ENCODE measurements at regions not wholly inside any gene's neighbourhood (a gene's known extent, or its start where the extent isn't known, plus 50 kb on each side); places are given as distances from the start of the nearest gene placed in this dataset.

- intact Hi-C loops (cut with micrococcal nuclease; ENCODE audit: unreplicated experiment): no loop called here
- Histone ChIP-seq H3K9me3 (ENCODE audit: control insufficient read depth, insufficient read depth, low read depth, low read length) (no peaks in the 10 kb centered on the region), H3K27ac (ENCODE audit: low read length) (no peak overlapping the region), H3K4me3 (ENCODE audit: low read depth in 2 of 2, low read length in 2 of 2) (no peak overlapping the region), H3K27me3 (ENCODE audit: control insufficient read depth, insufficient read depth, low read length) (no peaks in the 10 kb centered on the region), H3K36me3 (ENCODE audit: control insufficient read depth, insufficient read depth, low read length) (no peaks in the 10 kb centered on the region), H3K4me1 (ENCODE audit: control insufficient read depth, insufficient read depth, low read length) (no peaks in the 10 kb centered on the region)
- TF ChIP-seq POLR2AphosphoS5 (IDR thresholded peaks at IDR 0.05; ENCODE audit: low read depth, low read length): no peak
- TF ChIP-seq CTCF (IDR thresholded peaks at IDR 0.05): no peak
- no peak for TF ChIP-seq TCF7L2 (IDR thresholded peaks at IDR 0.05; ENCODE audit: low read depth, low read length)
- TF ChIP-seq, protein P1, sequence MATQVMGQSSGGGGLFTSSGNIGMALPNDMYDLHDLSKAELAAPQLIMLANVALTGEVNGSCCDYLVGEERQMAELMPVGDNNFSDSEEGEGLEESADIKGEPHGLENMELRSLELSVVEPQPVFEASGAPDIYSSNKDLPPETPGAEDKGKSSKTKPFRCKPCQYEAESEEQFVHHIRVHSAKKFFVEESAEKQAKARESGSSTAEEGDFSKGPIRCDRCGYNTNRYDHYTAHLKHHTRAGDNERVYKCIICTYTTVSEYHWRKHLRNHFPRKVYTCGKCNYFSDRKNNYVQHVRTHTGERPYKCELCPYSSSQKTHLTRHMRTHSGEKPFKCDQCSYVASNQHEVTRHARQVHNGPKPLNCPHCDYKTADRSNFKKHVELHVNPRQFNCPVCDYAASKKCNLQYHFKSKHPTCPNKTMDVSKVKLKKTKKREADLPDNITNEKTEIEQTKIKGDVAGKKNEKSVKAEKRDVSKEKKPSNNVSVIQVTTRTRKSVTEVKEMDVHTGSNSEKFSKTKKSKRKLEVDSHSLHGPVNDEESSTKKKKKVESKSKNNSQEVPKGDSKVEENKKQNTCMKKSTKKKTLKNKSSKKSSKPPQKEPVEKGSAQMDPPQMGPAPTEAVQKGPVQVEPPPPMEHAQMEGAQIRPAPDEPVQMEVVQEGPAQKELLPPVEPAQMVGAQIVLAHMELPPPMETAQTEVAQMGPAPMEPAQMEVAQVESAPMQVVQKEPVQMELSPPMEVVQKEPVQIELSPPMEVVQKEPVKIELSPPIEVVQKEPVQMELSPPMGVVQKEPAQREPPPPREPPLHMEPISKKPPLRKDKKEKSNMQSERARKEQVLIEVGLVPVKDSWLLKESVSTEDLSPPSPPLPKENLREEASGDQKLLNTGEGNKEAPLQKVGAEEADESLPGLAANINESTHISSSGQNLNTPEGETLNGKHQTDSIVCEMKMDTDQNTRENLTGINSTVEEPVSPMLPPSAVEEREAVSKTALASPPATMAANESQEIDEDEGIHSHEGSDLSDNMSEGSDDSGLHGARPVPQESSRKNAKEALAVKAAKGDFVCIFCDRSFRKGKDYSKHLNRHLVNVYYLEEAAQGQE (IDR thresholded peaks at IDR 0.05; ENCODE audit: insufficient read depth in 1 of 2, low read depth in 2 of 2, low read length in 1 of 2): no peak
- TF ChIP-seq SIN3A (IDR thresholded peaks at IDR 0.05; ENCODE audit: borderline replicate concordance, insufficient read depth, low read depth, low read length): no peak
- in situ Hi-C loops (cut with HindIII; ENCODE audit: low pct_unique_long_range_greater_than_20kb, low sequenced_read_pairs): no loop called here
- POLR2A ChIA-PET: no interaction called here
- no TSS peak for BruUV-seq (replicated peaks)
- ATAC-seq (no peak), DNase-seq (ENCODE audit: low read depth, low spot score) (no peak)
- CTCF ChIA-PET: no interaction called here
Measured at GRCh38 chr2:116057538-116057937, 1615.1 kb downstream of the DPP10 start.

GRCh38 chr2:116061023-116061422 is 1618.6 kb downstream of the DPP10 start:
- in situ Hi-C loops (cut with HindIII; ENCODE audit: low pct_unique_long_range_greater_than_20kb, low sequenced_read_pairs) (no loop called here), intact Hi-C loops (cut with micrococcal nuclease; ENCODE audit: unreplicated experiment) (no loop called here)
- ATAC-seq (no peak), DNase-seq (ENCODE audit: low read depth, low spot score) (no peak)
- no peak overlapping the region for H3K4me3 ChIP-seq (ENCODE audit: low read depth in 2 of 2, low read length in 2 of 2)
- ChIA-PET CTCF (no interaction called here), POLR2A (no interaction called here)
- BruUV-seq (replicated peaks): no TSS peak
- H3K4me1 ChIP-seq (ENCODE audit: control insufficient read depth, insufficient read depth, low read length): no peaks in the 10 kb centered on the region
- H3K36me3 ChIP-seq (ENCODE audit: control insufficient read depth, insufficient read depth, low read length): no peaks in the 10 kb centered on the region
- no peaks in the 10 kb centered on the region for H3K9me3 ChIP-seq (ENCODE audit: control insufficient read depth, insufficient read depth, low read depth, low read length)
- no peaks in the 10 kb centered on the region for H3K27me3 ChIP-seq (ENCODE audit: control insufficient read depth, insufficient read depth, low read length)
- TF ChIP-seq CTCF (IDR thresholded peaks at IDR 0.05): no peak
- TF ChIP-seq, protein P1 (IDR thresholded peaks at IDR 0.05; ENCODE audit: insufficient read depth in 1 of 2, low read depth in 2 of 2, low read length in 1 of 2): no peak
- no peak for TF ChIP-seq POLR2AphosphoS5 (IDR thresholded peaks at IDR 0.05; ENCODE audit: low read depth, low read length)
- TF ChIP-seq SIN3A (IDR thresholded peaks at IDR 0.05; ENCODE audit: borderline replicate concordance, insufficient read depth, low read depth, low read length): no peak
- TF ChIP-seq TCF7L2 (IDR thresholded peaks at IDR 0.05; ENCODE audit: low read depth, low read length): no peak
- no peak overlapping the region for H3K27ac ChIP-seq (ENCODE audit: low read length)
